ENCODE measurements at regions not wholly inside any gene's neighbourhood (a gene's known extent, or its start where the extent isn't known, plus 50 kb on each side); places are given as distances from the start of the nearest gene placed in this dataset.

DNA sequence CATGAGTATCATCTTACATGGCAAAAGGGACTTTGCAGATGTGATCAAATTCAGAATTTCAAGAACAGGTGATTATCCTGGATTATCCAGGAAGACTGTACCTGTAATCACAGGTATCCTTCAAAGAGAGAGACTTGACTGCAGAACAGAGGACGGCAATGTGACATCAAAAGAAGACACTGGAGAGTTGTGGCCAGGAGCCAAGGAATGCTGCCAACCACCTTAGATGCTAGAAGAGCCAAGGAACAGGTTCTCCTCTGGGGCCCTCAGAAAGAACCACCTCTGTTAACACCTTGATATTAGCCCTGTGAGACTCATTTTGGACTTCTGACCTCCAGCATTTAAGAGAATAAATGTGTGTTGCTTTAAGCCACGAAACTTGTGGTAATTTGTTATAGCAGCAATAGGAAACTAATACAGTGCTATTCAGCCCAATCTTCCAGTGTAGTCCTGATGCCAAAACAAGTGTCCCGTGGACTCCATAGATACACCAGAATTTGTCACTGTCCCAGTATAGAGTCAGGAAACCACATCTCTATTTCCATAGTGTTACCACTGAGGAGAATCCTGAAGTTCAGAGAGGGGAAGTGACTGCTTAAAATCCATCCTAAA is 330.6 kb upstream of the TLE3 start:
- peaks cover 38% of the 10 kb centered on the region for H3K4me1 Mint-ChIP-seq (ENCODE audit: low read depth)
- peaks cover 14% of the 10 kb centered on the region for H3K27me3 Mint-ChIP-seq (ENCODE audit: low read depth)
- ATAC-seq (replicated peaks in 1 of 2) (no peak), DNase-seq (no peak)
- no peak overlapping the region for H3K4me3 Mint-ChIP-seq
- no peak overlapping the region for H3K27ac Mint-ChIP-seq
- H3K36me3 Mint-ChIP-seq (ENCODE audit: insufficient read depth in 2 of 2): peaks cover 0 to 2% of the 10 kb centered on the region in 2 donors
- H3K9me3 Mint-ChIP-seq: peaks cover 5 to 10% of the 10 kb centered on the region in 2 donors

- no peak overlapping the region for H3K27ac Mint-ChIP-seq
- H3K36me3 Mint-ChIP-seq (ENCODE audit: insufficient read depth in 2 of 2): peaks cover 0 to 2% of the 10 kb centered on the region in 2 donors
- H3K9me3 Mint-ChIP-seq: peaks cover 5 to 10% of the 10 kb centered on the region in 2 donors
- H3K4me1 Mint-ChIP-seq (ENCODE audit: low read depth): peaks cover 34% of the 10 kb centered on the region
- DNase-seq (no peak), ATAC-seq (replicated peaks in 1 of 2) (no peak)
- peaks cover 16% of the 10 kb centered on the region for H3K27me3 Mint-ChIP-seq (ENCODE audit: low read depth)
- no peak overlapping the region for H3K4me3 Mint-ChIP-seq
These were observed 329.7 kb upstream of the TLE3 start for GRCh38 chr15:70427167-70428120.

DNA sequence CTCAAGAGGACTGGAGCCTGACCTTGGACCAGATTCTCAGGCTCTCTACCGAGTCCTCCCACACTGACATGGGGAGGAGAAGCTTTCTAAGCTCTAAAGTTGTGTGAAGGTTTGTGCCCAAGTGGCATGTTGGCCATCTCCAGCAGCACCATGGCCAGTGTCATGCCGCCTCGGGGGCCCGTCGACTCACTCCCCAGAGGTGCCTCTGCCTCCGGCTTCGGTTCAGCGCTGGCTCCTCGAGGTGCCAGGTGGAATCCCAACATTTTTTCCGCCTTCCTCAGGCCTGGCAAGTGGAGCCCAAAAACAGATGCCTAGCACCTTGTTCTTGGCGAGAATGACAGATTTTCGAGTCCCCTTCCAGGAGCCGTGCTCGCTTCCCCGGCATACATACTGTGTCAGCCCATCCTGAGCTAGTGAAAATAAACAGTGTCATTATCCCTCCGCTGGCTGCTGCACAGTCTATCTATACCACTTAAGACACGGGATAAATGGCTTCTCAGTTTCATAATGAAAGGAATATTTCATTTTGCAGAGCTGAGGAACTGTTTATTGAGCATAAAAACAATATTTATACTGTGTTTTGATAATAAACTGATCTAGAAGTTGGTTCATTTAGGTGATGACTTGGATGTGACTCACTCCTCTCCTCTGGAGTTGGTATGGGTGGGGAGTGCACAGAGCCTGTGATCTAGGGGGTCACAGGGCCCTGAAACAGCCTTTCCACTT is 328.5 kb upstream of the TLE3 start:
- peaks cover 0 to 2% of the 10 kb centered on the region in 2 donors for H3K36me3 Mint-ChIP-seq (ENCODE audit: insufficient read depth in 2 of 2)
- peaks cover 5 to 10% of the 10 kb centered on the region in 2 donors for H3K9me3 Mint-ChIP-seq
- ATAC-seq (replicated peaks in 1 of 2): peak; percentile 32 to 44
- no peak overlapping the region for H3K27ac Mint-ChIP-seq
- H3K27me3 Mint-ChIP-seq (ENCODE audit: low read depth): peaks cover 22% of the 10 kb centered on the region
- DNase-seq: no peak
- H3K4me1 Mint-ChIP-seq (ENCODE audit: low read depth): peaks cover 33% of the 10 kb centered on the region
- H3K4me3 Mint-ChIP-seq: no peak overlapping the region

DNA sequence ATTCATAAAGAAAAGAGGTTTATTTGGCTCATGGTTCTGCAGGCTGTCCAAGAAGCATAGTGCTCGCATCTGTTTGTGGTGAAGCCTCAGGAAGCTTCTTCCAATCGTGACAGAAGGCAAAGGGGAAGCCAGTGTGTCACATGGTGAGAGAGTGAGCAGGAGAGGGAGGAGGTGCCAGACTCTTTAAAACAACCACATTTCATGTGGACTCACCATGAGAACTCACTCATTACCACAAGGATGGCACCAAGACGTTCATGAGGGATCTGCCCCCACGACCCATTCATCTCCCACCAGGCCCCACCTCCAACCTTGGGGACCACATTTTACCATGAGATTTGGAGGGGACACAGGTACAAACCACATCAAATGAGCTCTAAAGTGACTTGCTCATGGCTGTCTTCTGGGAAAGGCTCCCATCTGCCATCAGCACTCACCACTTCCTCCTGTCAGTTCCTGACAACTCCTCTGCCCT is 327.3 kb upstream of the TLE3 start:
- Mint-ChIP-seq H3K27me3 (ENCODE audit: low read depth) (peaks cover 24% of the 10 kb centered on the region), H3K4me1 (ENCODE audit: low read depth) (peaks cover 33% of the 10 kb centered on the region), H3K36me3 (ENCODE audit: insufficient read depth in 2 of 2) (peaks cover 0 to 2% of the 10 kb centered on the region in 2 donors), H3K4me3 (peak overlapping the region; percentile 14 to 29), H3K27ac (peak overlapping the region; percentile 26), H3K9me3 (peaks cover 5 to 10% of the 10 kb centered on the region in 2 donors)
- DNase-seq (peak; percentile 24 to 43), ATAC-seq (replicated peaks in 1 of 2) (peak; percentile 85 to 86)

DNA sequence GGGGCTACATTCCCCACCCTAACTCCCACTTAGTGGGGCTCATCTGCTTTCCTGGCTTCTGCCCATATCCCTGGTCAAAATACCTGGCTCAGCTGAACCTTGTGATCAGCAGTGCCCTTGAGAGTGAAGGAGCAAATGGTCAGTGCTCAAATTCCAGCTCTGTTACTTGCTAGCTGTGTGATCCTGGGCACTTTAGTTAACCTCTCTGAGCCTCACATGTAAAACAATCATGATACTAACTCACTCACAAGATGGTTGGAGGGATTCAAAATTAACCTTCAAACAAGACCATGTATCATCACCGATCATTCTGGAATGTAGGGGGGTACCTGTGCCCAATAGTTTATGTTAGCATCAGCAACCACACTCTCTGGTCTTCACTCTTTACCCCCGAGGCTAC is 325.6 kb upstream of the TLE3 start:
- no peak for ATAC-seq (replicated peaks in 1 of 2)
- no peak for DNase-seq
- Mint-ChIP-seq H3K27me3 (ENCODE audit: low read depth) (peaks cover 26% of the 10 kb centered on the region), H3K36me3 (ENCODE audit: insufficient read depth in 2 of 2) (peaks cover 0 to 2% of the 10 kb centered on the region in 2 donors), H3K9me3 (peaks cover 2 to 6% of the 10 kb centered on the region in 2 donors), H3K4me3 (no peak overlapping the region), H3K27ac (no peak overlapping the region), H3K4me1 (ENCODE audit: low read depth) (peaks cover 33% of the 10 kb centered on the region)

DNA sequence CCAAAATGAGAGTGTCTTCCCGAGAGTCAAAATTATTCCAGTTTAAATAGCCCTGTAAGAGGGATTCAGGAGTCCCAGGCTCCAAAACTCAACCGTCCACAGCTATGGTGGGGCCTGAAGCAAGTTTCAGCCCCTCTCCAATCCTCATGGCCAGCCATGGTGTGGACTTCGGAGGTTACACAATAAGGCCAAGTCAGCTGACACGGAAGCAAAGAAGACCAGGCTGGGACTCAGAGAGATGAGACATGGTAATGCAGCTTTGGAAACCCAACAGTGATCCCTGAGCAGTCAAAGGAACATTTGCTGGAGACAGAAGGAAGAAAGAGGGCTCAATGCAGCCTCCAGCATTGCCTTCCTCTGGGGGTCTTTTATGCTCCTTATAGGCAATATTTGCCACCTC is 324.6 kb upstream of the TLE3 start:
- ATAC-seq (replicated peaks in 1 of 2): no peak
- peaks cover 0 to 3% of the 10 kb centered on the region in 2 donors for H3K9me3 Mint-ChIP-seq
- no peak overlapping the region for H3K4me3 Mint-ChIP-seq
- no peak overlapping the region for H3K27ac Mint-ChIP-seq
- no peak for DNase-seq
- H3K27me3 Mint-ChIP-seq (ENCODE audit: low read depth): peaks cover 33% of the 10 kb centered on the region
- peaks cover 33% of the 10 kb centered on the region for H3K4me1 Mint-ChIP-seq (ENCODE audit: low read depth)
- H3K36me3 Mint-ChIP-seq (ENCODE audit: insufficient read depth in 2 of 2): no peaks in the 10 kb centered on the region

DNA sequence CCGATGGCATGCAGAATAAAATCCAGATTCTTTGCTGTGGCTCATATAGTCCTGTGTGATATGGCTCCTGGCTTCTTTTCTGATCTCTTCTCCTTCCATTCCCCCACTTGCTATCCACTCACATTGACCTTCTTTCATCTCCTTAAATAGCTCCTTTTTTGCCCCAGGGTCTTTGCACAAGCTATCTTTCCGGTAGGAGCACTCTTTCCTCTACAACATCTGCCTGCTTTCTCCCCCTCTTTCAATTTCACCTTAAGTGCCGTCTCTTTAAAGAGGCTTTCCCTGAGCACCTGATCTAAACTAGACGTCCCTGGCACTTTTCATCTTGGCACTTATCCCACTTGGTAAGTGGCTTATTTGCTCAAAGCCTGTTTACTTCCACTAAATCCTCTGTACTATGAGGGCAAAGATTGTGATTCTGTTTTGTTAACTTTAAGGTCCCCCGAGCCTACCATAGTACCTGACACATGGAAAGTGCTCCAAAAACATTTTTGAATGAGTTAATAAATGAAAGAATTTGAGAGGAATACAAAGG is 323.3 kb upstream of the TLE3 start:
- H3K4me3 Mint-ChIP-seq: no peak overlapping the region
- H3K36me3 Mint-ChIP-seq (ENCODE audit: insufficient read depth in 2 of 2): no peaks in the 10 kb centered on the region
- H3K27me3 Mint-ChIP-seq (ENCODE audit: low read depth): peaks cover 33% of the 10 kb centered on the region
- ATAC-seq (replicated peaks in 1 of 2): no peak
- DNase-seq: no peak
- peaks cover 0 to 3% of the 10 kb centered on the region in 2 donors for H3K9me3 Mint-ChIP-seq
- H3K4me1 Mint-ChIP-seq (ENCODE audit: low read depth): peaks cover 24% of the 10 kb centered on the region
- H3K27ac Mint-ChIP-seq: no peak overlapping the region

DNA sequence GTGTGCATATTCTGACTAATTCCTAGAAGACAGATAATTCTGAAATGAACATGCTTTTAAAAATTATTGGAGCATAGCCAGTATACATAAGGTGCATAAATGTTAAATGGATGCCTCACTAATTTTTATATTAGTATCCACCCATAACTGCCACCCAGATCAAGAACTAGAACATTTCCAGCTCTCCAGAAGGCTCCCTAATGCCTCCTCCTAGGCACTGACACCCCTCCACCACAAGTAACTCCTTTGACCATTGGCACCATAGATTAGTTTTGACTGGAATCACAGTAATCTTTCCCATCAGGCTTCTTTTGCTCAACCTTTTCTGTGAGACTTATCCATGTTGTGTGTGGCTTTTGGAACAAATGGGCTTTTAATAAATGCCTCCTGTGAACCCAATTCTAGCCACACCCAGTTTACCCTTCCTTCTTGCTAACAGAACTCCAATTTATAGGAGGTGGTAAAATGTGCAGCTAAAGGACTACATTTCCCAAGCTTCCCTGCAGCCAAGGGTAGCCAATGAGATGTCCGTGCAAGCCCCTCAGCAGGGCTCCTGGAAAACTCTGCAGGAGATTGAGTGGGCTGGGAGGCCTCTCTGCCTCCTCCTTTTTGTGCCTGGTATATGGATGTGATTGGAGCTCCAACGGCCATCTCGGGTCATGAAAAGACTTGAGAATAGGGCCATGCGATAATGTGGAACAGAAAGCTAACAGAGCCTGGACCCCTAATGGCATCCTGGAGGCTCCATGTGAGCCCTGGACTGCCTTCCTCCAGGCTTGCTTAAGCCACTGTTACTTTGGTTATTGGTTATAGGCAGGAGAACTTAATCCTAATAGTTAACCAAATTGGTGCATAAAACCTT is 322.6 kb upstream of the TLE3 start:
- H3K27me3 Mint-ChIP-seq (ENCODE audit: low read depth): peaks cover 33% of the 10 kb centered on the region
- no peaks in the 10 kb centered on the region for H3K36me3 Mint-ChIP-seq (ENCODE audit: insufficient read depth in 2 of 2)
- DNase-seq (no peak), ATAC-seq (replicated peaks in 1 of 2) (no peak)
- peaks cover 0 to 3% of the 10 kb centered on the region in 2 donors for H3K9me3 Mint-ChIP-seq
- no peak overlapping the region for H3K4me3 Mint-ChIP-seq
- H3K27ac Mint-ChIP-seq: no peak overlapping the region
- peaks cover 17% of the 10 kb centered on the region for H3K4me1 Mint-ChIP-seq (ENCODE audit: low read depth)

GRCh38 chr15:70418943-70419342 is 321.2 kb upstream of the TLE3 start:
- Mint-ChIP-seq H3K4me3 (no peak overlapping the region), H3K27me3 (ENCODE audit: low read depth) (peaks cover 33% of the 10 kb centered on the region), H3K9me3 (peaks cover 0 to 1% of the 10 kb centered on the region in 2 donors), H3K36me3 (ENCODE audit: insufficient read depth in 2 of 2) (no peaks in the 10 kb centered on the region), H3K4me1 (ENCODE audit: low read depth) (peaks cover 3% of the 10 kb centered on the region), H3K27ac (no peak overlapping the region)
- no peak for DNase-seq
- ATAC-seq (replicated peaks in 1 of 2): no peak

DNA sequence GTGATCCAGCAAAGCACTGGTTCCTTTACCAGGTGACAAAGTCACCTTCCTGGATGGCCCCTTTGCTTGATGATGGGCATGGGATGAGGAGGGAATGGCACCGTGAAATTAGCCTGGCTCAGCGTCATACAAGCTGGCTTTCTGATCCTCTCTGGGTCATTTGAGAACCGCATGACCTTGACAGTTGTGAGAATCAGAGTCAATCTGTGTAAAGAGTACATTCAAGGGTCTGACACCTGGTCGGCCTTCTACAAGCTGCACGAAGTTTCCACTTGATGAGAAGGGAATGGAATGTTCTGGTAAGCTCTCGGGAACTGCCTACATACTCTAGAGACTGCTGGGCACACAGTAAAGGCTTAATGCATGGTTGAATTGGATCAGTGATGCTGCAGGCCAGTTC is 319.8 kb upstream of the TLE3 start:
- no peak overlapping the region for H3K4me3 Mint-ChIP-seq
- H3K4me1 Mint-ChIP-seq (ENCODE audit: low read depth): no peaks in the 10 kb centered on the region
- ATAC-seq (replicated peaks in 1 of 2) (no peak), DNase-seq (no peak)
- no peaks in the 10 kb centered on the region for H3K9me3 Mint-ChIP-seq
- H3K27ac Mint-ChIP-seq: no peak overlapping the region
- peaks cover 32% of the 10 kb centered on the region for H3K27me3 Mint-ChIP-seq (ENCODE audit: low read depth)
- no peaks in the 10 kb centered on the region for H3K36me3 Mint-ChIP-seq (ENCODE audit: insufficient read depth in 2 of 2)

- Mint-ChIP-seq H3K4me3 (no peak overlapping the region), H3K27me3 (ENCODE audit: low read depth) (peaks cover 25% of the 10 kb centered on the region), H3K9me3 (no peaks in the 10 kb centered on the region), H3K36me3 (ENCODE audit: insufficient read depth in 2 of 2) (no peaks in the 10 kb centered on the region), H3K27ac (no peak overlapping the region), H3K4me1 (ENCODE audit: low read depth) (no peaks in the 10 kb centered on the region)
- DNase-seq (no peak), ATAC-seq (replicated peaks in 1 of 2) (no peak)
These were observed 319.1 kb upstream of the TLE3 start for GRCh38 chr15:70416829-70417228.

DNA sequence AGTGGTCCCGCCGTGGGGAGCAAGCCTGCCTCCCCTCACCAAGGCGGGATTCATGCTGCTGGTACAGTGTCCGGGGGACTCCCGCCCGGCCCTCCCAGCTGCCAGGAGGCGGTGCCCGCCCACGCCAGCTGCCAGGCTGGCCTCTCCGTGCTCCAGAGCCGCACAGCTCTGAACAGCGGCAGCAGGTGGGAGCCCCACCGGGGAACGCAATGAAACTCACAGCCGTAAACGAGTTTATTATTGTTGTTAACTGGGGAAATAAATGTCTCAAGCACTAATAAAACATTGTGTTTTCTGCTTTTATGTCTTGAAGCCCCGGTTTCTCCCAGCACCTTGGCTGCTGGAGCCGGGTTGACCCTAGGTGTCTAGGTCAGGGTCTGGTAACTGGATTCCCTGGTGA is 317.7 kb upstream of the TLE3 start:
- Mint-ChIP-seq H3K27me3 (ENCODE audit: low read depth) (peaks cover 14% of the 10 kb centered on the region), H3K9me3 (no peaks in the 10 kb centered on the region), H3K36me3 (ENCODE audit: insufficient read depth in 2 of 2) (no peaks in the 10 kb centered on the region), H3K4me1 (ENCODE audit: low read depth) (no peaks in the 10 kb centered on the region), H3K27ac (no peak overlapping the region), H3K4me3 (no peak overlapping the region)
- no peak for DNase-seq
- ATAC-seq (replicated peaks in 1 of 2): no peak

Data from activated T-cell treated with anti-CD3 and anti-CD28 coated beads, Interleukin-2, amount 50 U/mL, for 72 hours (primary cell).